GM12891 (cell line): ENCODE measurements at regions not wholly inside any gene's neighbourhood (a gene's known extent, or its start where the extent isn't known, plus 50 kb on each side); places are given as distances from the start of the nearest gene placed in this dataset.

Experiments used
- POLR2A ChIP-seq: IDR thresholded peaks from 2 replicates; pipeline ENCODE4 v1.6.1; 2011; ENCODE audit warnings: low read depth, low read length, control low read depth
- POLR2AphosphoS5 ChIP-seq: IDR thresholded peaks from 2 replicates; pipeline ENCODE4 v1.6.1; 2011; ENCODE audit warnings: low read depth, low read length, control low read depth
- TAF1 ChIP-seq: IDR thresholded peaks from 2 replicates; pipeline ENCODE4 v1.6.1; 2011; ENCODE audit warnings: low read depth, low read length, control low read depth

DNA sequence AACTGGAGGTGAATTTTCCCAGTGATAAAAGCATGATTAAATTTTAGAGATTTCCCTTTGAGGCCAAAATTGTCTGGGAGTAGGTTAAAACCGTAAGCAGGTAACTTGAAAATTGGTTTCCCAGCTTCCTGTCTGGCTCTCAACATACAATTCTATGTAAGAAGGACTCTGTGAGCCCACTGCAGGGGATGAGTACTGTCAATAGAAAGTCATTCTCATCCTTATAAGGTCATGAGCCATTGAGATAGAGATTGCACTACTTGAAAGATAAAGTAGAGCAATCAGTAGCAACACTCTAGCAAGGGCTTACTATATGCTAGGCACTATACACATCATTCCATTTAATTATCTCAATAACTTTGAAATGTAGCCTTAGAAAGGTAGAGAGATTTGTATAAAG, 225.6 kb upstream of the HMGA2 start:
- TF ChIP-seq POLR2AphosphoS5, result no peak
- TF ChIP-seq POLR2A, result no peak
- no peak for TF ChIP-seq TAF1
